22Rv1 (cell line): ENCODE measurements at regions not wholly inside any gene's neighbourhood (a gene's known extent, or its start where the extent isn't known, plus 50 kb on each side); places are given as distances from the start of the nearest gene placed in this dataset.

Experiments used
- H3K27ac ChIP-seq: fragments of 450-650 bp; 2 replicates; pipeline ENCODE4 v1.5.1; 2017
- ZFX ChIP-seq: fragments of 450-650 bp; IDR thresholded peaks from 2 replicates; pipeline ENCODE4 v1.6.1; 2017; ENCODE audit warnings: antibody characterized with exemption, borderline replicate concordance
- TF ChIP-seq, protein P1 (sequence below): fragments of 450-650 bp; IDR thresholded peaks from 2 replicates; pipeline ENCODE4 v1.5.1; 2017; ENCODE audit warnings: mild to moderate bottlenecking

DNA sequence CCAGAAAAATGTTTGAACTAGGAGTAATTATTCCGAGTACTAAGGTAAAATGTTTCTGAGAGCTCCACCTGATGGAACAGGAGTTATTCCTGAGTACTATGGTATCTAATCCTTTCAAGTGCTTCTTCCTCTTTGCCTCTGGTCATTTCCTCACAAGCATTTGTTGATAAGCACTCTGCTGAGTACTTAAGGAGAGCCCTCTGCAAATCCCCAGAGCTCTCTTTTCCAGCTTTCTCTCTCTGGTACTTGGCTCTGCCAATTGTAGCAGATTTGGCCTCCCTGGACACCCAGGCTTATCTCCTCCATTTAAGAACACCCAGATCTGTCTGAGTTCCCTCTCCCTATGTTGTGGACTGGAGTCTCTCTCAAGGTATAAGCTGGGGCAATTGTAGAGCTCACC lies 457.0 kb downstream of the MN1 start:
- no peak for TF ChIP-seq ZFX
- TF ChIP-seq, protein P1, sequence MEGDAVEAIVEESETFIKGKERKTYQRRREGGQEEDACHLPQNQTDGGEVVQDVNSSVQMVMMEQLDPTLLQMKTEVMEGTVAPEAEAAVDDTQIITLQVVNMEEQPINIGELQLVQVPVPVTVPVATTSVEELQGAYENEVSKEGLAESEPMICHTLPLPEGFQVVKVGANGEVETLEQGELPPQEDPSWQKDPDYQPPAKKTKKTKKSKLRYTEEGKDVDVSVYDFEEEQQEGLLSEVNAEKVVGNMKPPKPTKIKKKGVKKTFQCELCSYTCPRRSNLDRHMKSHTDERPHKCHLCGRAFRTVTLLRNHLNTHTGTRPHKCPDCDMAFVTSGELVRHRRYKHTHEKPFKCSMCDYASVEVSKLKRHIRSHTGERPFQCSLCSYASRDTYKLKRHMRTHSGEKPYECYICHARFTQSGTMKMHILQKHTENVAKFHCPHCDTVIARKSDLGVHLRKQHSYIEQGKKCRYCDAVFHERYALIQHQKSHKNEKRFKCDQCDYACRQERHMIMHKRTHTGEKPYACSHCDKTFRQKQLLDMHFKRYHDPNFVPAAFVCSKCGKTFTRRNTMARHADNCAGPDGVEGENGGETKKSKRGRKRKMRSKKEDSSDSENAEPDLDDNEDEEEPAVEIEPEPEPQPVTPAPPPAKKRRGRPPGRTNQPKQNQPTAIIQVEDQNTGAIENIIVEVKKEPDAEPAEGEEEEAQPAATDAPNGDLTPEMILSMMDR, result no peak
- no peak overlapping the region for H3K27ac ChIP-seq

DNA sequence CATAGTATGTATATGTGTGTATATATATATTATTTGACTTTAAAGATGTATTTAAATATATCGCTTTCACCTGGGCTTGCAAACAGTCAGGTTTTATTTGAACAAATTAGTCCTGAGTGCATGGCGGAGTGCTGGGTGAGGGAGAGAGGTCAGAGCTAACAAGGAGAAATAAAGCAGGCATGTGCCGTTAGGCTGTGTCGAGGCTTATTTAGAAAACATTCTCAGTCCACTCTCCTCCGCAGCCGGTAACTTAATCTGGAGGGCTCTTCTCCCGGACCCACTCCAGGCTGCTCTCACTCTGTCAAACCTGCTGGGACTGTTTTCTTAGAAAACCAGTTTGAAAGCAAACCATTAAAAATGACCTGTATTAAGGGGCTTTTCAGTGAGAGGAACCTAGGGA lies 455.9 kb downstream of the MN1 start:
- H3K27ac ChIP-seq, result no peak overlapping the region
- TF ChIP-seq ZFX, result no peak
- TF ChIP-seq, protein P1, result no peak

DNA sequence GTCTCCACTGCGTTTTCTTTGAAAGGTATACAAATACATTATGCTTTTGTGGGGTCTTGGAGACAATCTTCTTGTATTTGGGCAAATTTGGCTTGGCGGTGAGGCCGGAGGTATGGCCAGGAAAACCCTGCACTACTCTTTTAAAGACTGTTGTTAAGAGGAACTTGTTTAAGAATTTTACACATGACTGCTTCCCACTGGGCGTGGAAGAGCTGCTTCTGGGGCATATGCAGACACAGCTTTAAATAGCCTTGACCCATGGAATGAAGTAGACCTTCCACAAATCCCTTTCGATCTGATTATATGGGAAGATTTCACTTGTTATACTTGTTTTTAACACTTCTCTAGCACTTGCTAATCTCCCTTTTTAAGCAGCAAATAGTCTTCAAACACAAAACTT lies 453.6 kb downstream of the MN1 start:
- no peak overlapping the region for H3K27ac ChIP-seq
- TF ChIP-seq ZFX, result no peak
- TF ChIP-seq, protein P1, result no peak

DNA sequence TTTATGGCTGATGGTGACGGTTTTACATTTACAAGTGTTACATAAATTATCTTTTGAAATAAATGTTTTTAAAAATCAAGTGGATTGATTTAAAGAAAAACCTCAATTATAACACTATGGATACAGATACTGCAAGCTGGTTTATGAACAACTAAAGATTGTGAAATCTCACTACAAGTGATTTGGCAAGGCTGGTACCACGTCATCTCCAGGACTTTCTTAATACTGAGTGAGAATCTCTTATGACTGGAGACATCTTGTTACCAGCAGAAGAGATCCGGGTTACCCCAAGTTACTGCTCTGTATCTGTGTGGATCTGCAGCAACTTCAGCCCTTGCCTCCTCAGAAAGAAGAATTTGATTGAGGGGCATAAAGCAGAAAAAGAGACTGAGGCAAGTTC lies 452.9 kb downstream of the MN1 start:
- TF ChIP-seq, protein P1, result no peak
- TF ChIP-seq ZFX, result no peak

DNA sequence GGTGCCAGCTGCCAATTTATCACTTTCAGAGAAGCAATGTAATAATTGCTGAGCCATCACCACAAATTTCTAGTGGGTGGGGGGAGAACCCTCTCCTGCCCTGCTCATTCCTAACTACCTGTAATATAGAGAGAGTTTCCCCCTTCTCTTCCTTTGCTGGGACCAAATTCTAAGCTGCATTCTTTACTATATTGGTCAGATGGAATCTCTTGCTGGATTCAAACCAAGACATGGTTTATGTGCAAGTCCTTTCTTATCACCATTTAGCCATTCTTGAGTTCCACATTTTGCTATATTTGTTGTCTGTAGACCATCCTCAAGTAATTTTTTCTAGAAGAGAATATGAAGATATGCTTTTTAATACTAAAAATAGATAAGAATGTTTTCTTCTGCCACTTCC lies 452.1 kb downstream of the MN1 start:
- TF ChIP-seq, protein P1, result no peak
- no peak for TF ChIP-seq ZFX
- no peak overlapping the region for H3K27ac ChIP-seq

More for the DNA sequence above, 452.9 kb downstream of the MN1 start:
- H3K27ac ChIP-seq, result no peak overlapping the region

DNA sequence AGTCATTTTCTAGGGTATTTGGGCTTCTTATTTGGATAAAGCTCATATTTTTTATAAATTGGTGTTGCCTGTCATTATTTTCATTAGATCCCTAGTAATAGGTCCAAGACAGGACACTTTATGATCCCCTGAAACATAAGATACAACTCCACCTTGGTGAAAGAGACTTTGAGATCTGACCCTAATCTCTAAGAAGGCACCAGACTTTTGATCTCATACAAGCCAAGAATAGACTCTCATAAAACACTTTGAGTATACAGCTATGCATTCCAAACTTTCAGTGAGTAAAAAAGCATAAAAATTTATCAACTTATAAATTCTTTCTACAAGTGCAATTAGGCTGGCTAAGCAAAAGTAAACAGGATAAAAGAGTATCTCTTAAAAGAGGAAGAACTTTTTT lies 451.2 kb downstream of the MN1 start:
- no peak overlapping the region for H3K27ac ChIP-seq
- TF ChIP-seq, protein P1, result no peak
- TF ChIP-seq ZFX, result no peak

DNA sequence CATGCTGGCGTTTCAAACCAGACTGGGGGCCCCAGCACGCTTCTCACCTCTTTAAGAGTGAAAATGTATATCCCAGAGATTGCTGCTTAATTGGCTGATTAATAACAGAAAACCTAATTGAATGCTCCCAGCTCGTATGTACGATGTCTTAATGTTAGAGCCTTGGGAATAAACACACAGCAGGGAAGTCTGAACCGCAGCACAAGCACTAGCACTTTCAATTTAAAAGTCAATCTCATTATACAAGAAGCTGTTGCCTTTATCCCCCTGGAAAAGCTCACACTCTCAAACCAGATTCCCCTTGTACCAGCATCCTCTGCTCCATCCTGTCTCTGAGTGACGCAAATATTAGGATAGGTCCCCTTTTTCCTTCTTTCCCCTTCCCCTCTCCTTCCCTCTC lies 449.1 kb downstream of the MN1 start:
- H3K27ac ChIP-seq, result no peak overlapping the region
- TF ChIP-seq ZFX, result no peak
- TF ChIP-seq, protein P1, result no peak
